IMR-90 (cell line): ENCODE measurements at regions not wholly inside any gene's neighbourhood (a gene's known extent, or its start where the extent isn't known, plus 50 kb on each side); places are given as distances from the start of the nearest gene placed in this dataset.

ENCODE experiments used
- ATAC-seq: fragments of 200-7000 bp; cut with Tn5 transposase; 2 replicates; pipeline ENCODE4 v1.9.1; 2020; ENCODE audit warnings: low read depth, mild to moderate bottlenecking, moderate library complexity
- BruUV-seq: library from RNA; stranded (reverse); fragments of 400-500 nt; replicated peaks from 2 replicates; lab custom pipeline; 2021; lab: Mats Ljungman, UMichigan
- CTCF ChIA-PET: fragments of 300-600 bp; formaldehyde crosslinking; extraction: SDS; loops from one replicate; lab custom pipeline; 2021; ENCODE audit warnings: antibody characterized with exemption; lab: Yijun Ruan, JAX
- POLR2A ChIA-PET: fragments of 300-600 bp; sonication (Branson Sonifier 250); formaldehyde crosslinking; loops from one replicate; lab custom pipeline; 2022; ENCODE audit warnings: antibody characterized with exemption; ENCODE audit not compliant: unreplicated experiment; lab: Charles Lee
- DNase-seq: peaks from one replicate; pipeline ENCODE4 v3.0.0; 2013
- H2AFZ ChIP-seq: replicated peaks from 2 replicates; pipeline ENCODE3; 2013; ENCODE audit warnings: low read length, mild to moderate bottlenecking; ENCODE audit not compliant: poor library complexity
- H2AK5ac ChIP-seq: 2 replicates; pipeline ENCODE4 v1.6.1; 2013; ENCODE audit warnings: low read depth, low read length, inconsistent platforms
- H2AK9ac ChIP-seq: replicated peaks from 2 replicates; pipeline ENCODE3; 2013; ENCODE audit warnings: mild to moderate bottlenecking, low read depth, low read length, moderate library complexity; ENCODE audit not compliant: poor library complexity
- H2BK120ac ChIP-seq: 2 replicates; pipeline ENCODE4 v1.6.1; 2013; ENCODE audit warnings: low read depth, low read length, inconsistent platforms
- H2BK15ac ChIP-seq: 3 replicates; pipeline ENCODE4 v1.6.1; 2013; ENCODE audit warnings: low read depth, low read length, inconsistent platforms
- H2BK20ac ChIP-seq: 2 replicates; pipeline ENCODE4 v1.6.1; 2013; ENCODE audit warnings: low read depth, mild to moderate bottlenecking, inconsistent platforms, low read length, moderate library complexity
- H2BK5ac ChIP-seq: 2 replicates; pipeline ENCODE4 v1.6.1; 2013; ENCODE audit warnings: mild to moderate bottlenecking, low read depth, low read length, inconsistent platforms; ENCODE audit not compliant: poor library complexity, severe bottlenecking
- H3K14ac ChIP-seq: replicated peaks from 2 replicates; pipeline ENCODE4 v1.6.1; 2013; ENCODE audit warnings: low read depth, low read length, inconsistent platforms
- H3K18ac ChIP-seq: 2 replicates; pipeline ENCODE4 v1.6.1; 2013; ENCODE audit warnings: low read depth, low read length, control low read depth
- H3K23ac ChIP-seq: 2 replicates; pipeline ENCODE4 v1.6.1; 2013; ENCODE audit warnings: low read depth, low read length, inconsistent platforms
- H3K27ac ChIP-seq: 2 replicates; pipeline ENCODE4 v1.5.1; 2013; ENCODE audit warnings: mild to moderate bottlenecking, control low read depth, low read length; ENCODE audit not compliant: insufficient read depth
- H3K27me3 ChIP-seq: 2 replicates; pipeline ENCODE4 v1.6.1; 2013; ENCODE audit warnings: low read length; ENCODE audit not compliant: control insufficient read depth, insufficient read depth
- H3K36me3 ChIP-seq: 2 replicates; pipeline ENCODE4 v1.6.1; 2013; ENCODE audit warnings: low read length, mixed read lengths; ENCODE audit not compliant: control insufficient read depth, insufficient read depth
- H3K4ac ChIP-seq: 2 replicates; pipeline ENCODE4 v1.6.1; 2013; ENCODE audit warnings: low read depth, low read length, inconsistent platforms
- H3K4me1 ChIP-seq: 2 replicates; pipeline ENCODE4 v1.6.1; 2013; ENCODE audit warnings: low read length, mixed read lengths; ENCODE audit not compliant: control insufficient read depth, insufficient read depth
- H3K4me2 ChIP-seq: 2 replicates; pipeline ENCODE4 v1.6.1; 2013; ENCODE audit warnings: low read depth, mild to moderate bottlenecking, control low read depth, low read length, moderate library complexity
- H3K4me3 ChIP-seq: 2 replicates; pipeline ENCODE4 v1.5.1; 2013; ENCODE audit warnings: low read depth, mild to moderate bottlenecking, control low read depth, low read length, moderate library complexity; ENCODE audit not compliant: insufficient read depth
- H3K56ac ChIP-seq: 2 replicates; pipeline ENCODE4 v1.6.1; 2013; ENCODE audit warnings: low read length, inconsistent platforms; ENCODE audit not compliant: insufficient read depth; ENCODE audit errors: extremely low read depth
- H3K79me1 ChIP-seq, 2 experiments: 2 replicates each; pipeline ENCODE4 v1.6.1; 2013; ENCODE audit warnings: low read length in 2 of 2, inconsistent platforms in 1 of 2, low read depth in 1 of 2
- H3K9ac ChIP-seq: 2 replicates; pipeline ENCODE4 v1.6.1; 2013; ENCODE audit warnings: low read depth, low read length, control low read depth
- H3K9me1 ChIP-seq: 2 replicates; pipeline ENCODE4 v1.6.1; 2013; ENCODE audit warnings: low read length, inconsistent platforms; ENCODE audit not compliant: insufficient read depth
- H3K9me3 ChIP-seq: 2 replicates; pipeline ENCODE4 v1.6.1; 2013; ENCODE audit warnings: low read length; ENCODE audit not compliant: control insufficient read depth, insufficient read depth
- H4K20me1 ChIP-seq: 2 replicates; pipeline ENCODE4 v1.6.1; 2013; ENCODE audit warnings: low read length, inconsistent platforms; ENCODE audit not compliant: insufficient read depth
- H4K5ac ChIP-seq: 2 replicates; pipeline ENCODE4 v1.6.1; 2013; ENCODE audit warnings: mild to moderate bottlenecking, low read depth, low read length, control low read depth
- H4K8ac ChIP-seq, 2 experiments: 2 replicates each; pipeline ENCODE4 v1.6.1; 2013; ENCODE audit warnings: low read depth in 2 of 2, low read length in 2 of 2, control low read depth in 1 of 2, inconsistent platforms in 1 of 2
- H4K91ac ChIP-seq: 2 replicates; pipeline ENCODE4 v1.6.1; 2013; ENCODE audit warnings: low read depth, low read length, inconsistent platforms; ENCODE audit not compliant: insufficient read depth
- CEBPB ChIP-seq: IDR thresholded peaks from 2 replicates; pipeline ENCODE4 v1.6.1; 2012; ENCODE audit warnings: low read depth, low read length, improper control_type of control experiment
- CHD1 ChIP-seq: IDR thresholded peaks from 2 replicates; pipeline ENCODE4 v1.6.1; 2012; ENCODE audit warnings: low read depth, low read length, improper control_type of control experiment
- CTCF ChIP-seq: conservative IDR thresholded peaks from 2 replicates; pipeline ENCODE4 v1.5.1; 2012; ENCODE audit warnings: mild to moderate bottlenecking, low read depth, low read length, improper control_type of control experiment
- FOS ChIP-seq: fragments of 150-350 bp; IDR thresholded peaks from 2 replicates; pipeline ENCODE4 v1.6.1; 2016; ENCODE audit warnings: low read depth, low read length
- MAFK ChIP-seq: IDR thresholded peaks from 2 replicates; pipeline ENCODE4 v1.6.1; 2012; ENCODE audit warnings: low read depth, low read length, improper control_type of control experiment
- MAZ ChIP-seq: IDR thresholded peaks from 2 replicates; pipeline ENCODE4 v1.6.1; 2012; ENCODE audit warnings: low read depth, mild to moderate bottlenecking, low read length, improper control_type of control experiment, moderate library complexity, borderline replicate concordance
- MXI1 ChIP-seq: IDR thresholded peaks from 2 replicates; pipeline ENCODE4 v1.6.1; 2012; ENCODE audit warnings: low read depth, mild to moderate bottlenecking, low read length, moderate library complexity, borderline replicate concordance
- NFE2L2 ChIP-seq: fragments of 150-350 bp; IDR thresholded peaks from 2 replicates; pipeline ENCODE4 v1.6.1; 2016; ENCODE audit warnings: low read depth, mild to moderate bottlenecking, low read length
- POLR2A ChIP-seq: IDR thresholded peaks from 2 replicates; pipeline ENCODE4 v1.6.1; 2012; ENCODE audit warnings: mild to moderate bottlenecking, low read depth, low read length
- RAD21 ChIP-seq: IDR thresholded peaks from 2 replicates; pipeline ENCODE4 v1.6.1; 2012; ENCODE audit warnings: low read length, improper control_type of control experiment
- RCOR1 ChIP-seq: IDR thresholded peaks from 2 replicates; pipeline ENCODE4 v1.6.1; 2012; ENCODE audit warnings: mild to moderate bottlenecking, low read length, improper control_type of control experiment; ENCODE audit not compliant: insufficient replicate concordance
- RFX5 ChIP-seq: IDR thresholded peaks from 2 replicates; pipeline ENCODE4 v1.8.0; 2012; ENCODE audit warnings: low read depth, mild to moderate bottlenecking, low read length, moderate library complexity
- SMC3 ChIP-seq: fragments of 150-350 bp; IDR thresholded peaks from 2 replicates; pipeline ENCODE4 v1.6.1; 2016; ENCODE audit warnings: low read depth, mild to moderate bottlenecking, antibody characterized with exemption, low read length, moderate library complexity
- WGBS, 2 experiments: methylation state at CpG; one replicate each; pipeline versions ENCODE4 v1.1.5 to v1.1.7; 2013; ENCODE audit warnings: missing lambda C conversion rate in 2 of 2; ENCODE audit not compliant: insufficient read length in 1 of 2; ENCODE audit errors: extremely low coverage in 2 of 2; 5-methylcytosine and 5-hydroxymethylcytosine counted together
- dilution Hi-C: fragments of 300-500 bp; cut with HindIII; formaldehyde crosslinking; loops from one replicate; pipeline ENCODE4 v1.14.3; 2018; ENCODE audit warnings: low sequenced_read_pairs; ENCODE audit not compliant: unreplicated experiment
- in situ Hi-C: fragments of 300-500 bp; cut with MboI; formaldehyde crosslinking; loops from 3 replicates; pipeline ENCODE4 v1.14.3; 2019; ENCODE audit warnings: low sequenced_read_pairs, inconsistent platforms, mixed read lengths
- intact Hi-C: fragments of 100-400 bp; cut with micrococcal nuclease; formaldehyde crosslinking; loops from 2 replicates; pipeline ENCODE4 v1.10.0; 2022

GRCh38 chr1:55333461-55333860 is 118.3 kb upstream of the USP24 start:
- no peak for DNase-seq
- H2AFZ ChIP-seq, result no peak overlapping the region
- intact Hi-C loops, result no loop called here
- no peaks in the 10 kb centered on the region for H3K36me3 ChIP-seq
- no peaks in the 10 kb centered on the region for H3K9me3 ChIP-seq
- H2BK15ac ChIP-seq, result no peak overlapping the region
- TF ChIP-seq CTCF (no peak), MXI1 (no peak), NFE2L2 (no peak), FOS (no peak), POLR2A (no peak), RFX5 (no peak), MAZ (no peak), CHD1 (no peak), RAD21 (no peak), SMC3 (no peak), RCOR1 (no peak), MAFK (no peak), CEBPB (no peak)
- POLR2A ChIA-PET, result no interaction called here
- no peak overlapping the region for H2AK9ac ChIP-seq
- no peaks in the 10 kb centered on the region for H4K20me1 ChIP-seq
- no TSS peak for BruUV-seq
- H4K5ac ChIP-seq, result no peak overlapping the region
- CTCF ChIA-PET, result no interaction called here
- 69% methylated on average over 2 of the region's 5 CpGs; no CpG with 5 or more reads in 1 of the 2 experiments for WGBS, 2 experiments
- no peak overlapping the region for H3K4me2 ChIP-seq
- no peak for ATAC-seq
- no peaks in the 10 kb centered on the region for H3K79me1 ChIP-seq
- dilution Hi-C loops, result no loop called here
- H4K8ac ChIP-seq, result no peak overlapping the region
- H3K4me1 ChIP-seq, result peaks cover 1% of the 10 kb centered on the region; the same call in 1 of the 2 replicates
- no peak overlapping the region for H2BK20ac ChIP-seq
- H3K23ac ChIP-seq, result no peak overlapping the region
- no peak overlapping the region for H4K91ac ChIP-seq
- no peak overlapping the region for H3K14ac ChIP-seq
- H2BK120ac ChIP-seq, result no peak overlapping the region
- H3K4me3 ChIP-seq, result no peak overlapping the region
- peaks cover 3% of the 10 kb centered on the region for H3K9me1 ChIP-seq
- H3K27me3 ChIP-seq, result no peaks in the 10 kb centered on the region
- no peak overlapping the region for H3K27ac ChIP-seq
- no peak overlapping the region for H3K18ac ChIP-seq
- H3K4ac ChIP-seq, result no peak overlapping the region
- H2BK5ac ChIP-seq, result no peak overlapping the region
- peak overlapping the region; percentile 54; the same call in 1 of the 2 replicates for H2AK5ac ChIP-seq
- H3K9ac ChIP-seq, result no peak overlapping the region
- H3K56ac ChIP-seq, result no peak overlapping the region
- in situ Hi-C loops, result no loop called here
